Thymus (tissue), 11 donors: ENCODE measurements at regions not wholly inside any gene's neighbourhood (a gene's known extent, or its start where the extent isn't known, plus 50 kb on each side); places are given as distances from the start of the nearest gene placed in this dataset.

Experiments
- DNase-seq, 9 donors: peaks; one replicate each; pipeline ENCODE4 v3.0.0-alpha.2; 2013; ENCODE audit warnings: low spot score in 9 of 9, low read depth in 6 of 9, missing footprints in 1 of 9
- H3K27ac ChIP-seq, 2 donors: one replicate each; pipeline ENCODE4 v1.5.1; 2013; ENCODE audit warnings: control low read depth in 1 of 2, low read depth in 1 of 2, low read length in 1 of 2, mild to moderate bottlenecking in 1 of 2, moderate library complexity in 1 of 2
- H3K27me3 ChIP-seq, 2 donors: one replicate each; pipeline ENCODE4 v1.5.1; 2013; ENCODE audit warnings: low read length in 1 of 2; ENCODE audit not compliant: control insufficient read depth in 2 of 2, insufficient read depth in 1 of 2
- H3K36me3 ChIP-seq, 2 donors: one replicate each; pipeline ENCODE4 v1.5.1; 2013; ENCODE audit warnings: low read length in 1 of 2, mild to moderate bottlenecking in 1 of 2, moderate library complexity in 1 of 2; ENCODE audit not compliant: control insufficient read depth in 2 of 2, insufficient read depth in 2 of 2
- H3K4me1 ChIP-seq, 2 donors: one replicate each; pipeline ENCODE4 v1.5.1; 2013; ENCODE audit warnings: low read length in 2 of 2; ENCODE audit not compliant: control insufficient read depth in 2 of 2, insufficient read depth in 2 of 2
- H3K4me3 ChIP-seq, 2 donors: one replicate each; pipeline ENCODE4 v1.5.1; 2013; ENCODE audit warnings: low read length in 2 of 2, control low read depth in 1 of 2, mild to moderate bottlenecking in 1 of 2
- H3K9me3 ChIP-seq, 2 donors: one replicate each; pipeline ENCODE4 v1.5.1; 2013; ENCODE audit warnings: low read length in 1 of 2, mild to moderate bottlenecking in 1 of 2; ENCODE audit not compliant: control insufficient read depth in 2 of 2, insufficient read depth in 1 of 2
- WGBS: extraction: QIAGEN DNeasy Blood & Tissue Kit; methylation state at CpG from one replicate; pipeline ENCODE4 v1.1.7; 2013; 5-methylcytosine and 5-hydroxymethylcytosine counted together
- donor health status: healthy.

DNA sequence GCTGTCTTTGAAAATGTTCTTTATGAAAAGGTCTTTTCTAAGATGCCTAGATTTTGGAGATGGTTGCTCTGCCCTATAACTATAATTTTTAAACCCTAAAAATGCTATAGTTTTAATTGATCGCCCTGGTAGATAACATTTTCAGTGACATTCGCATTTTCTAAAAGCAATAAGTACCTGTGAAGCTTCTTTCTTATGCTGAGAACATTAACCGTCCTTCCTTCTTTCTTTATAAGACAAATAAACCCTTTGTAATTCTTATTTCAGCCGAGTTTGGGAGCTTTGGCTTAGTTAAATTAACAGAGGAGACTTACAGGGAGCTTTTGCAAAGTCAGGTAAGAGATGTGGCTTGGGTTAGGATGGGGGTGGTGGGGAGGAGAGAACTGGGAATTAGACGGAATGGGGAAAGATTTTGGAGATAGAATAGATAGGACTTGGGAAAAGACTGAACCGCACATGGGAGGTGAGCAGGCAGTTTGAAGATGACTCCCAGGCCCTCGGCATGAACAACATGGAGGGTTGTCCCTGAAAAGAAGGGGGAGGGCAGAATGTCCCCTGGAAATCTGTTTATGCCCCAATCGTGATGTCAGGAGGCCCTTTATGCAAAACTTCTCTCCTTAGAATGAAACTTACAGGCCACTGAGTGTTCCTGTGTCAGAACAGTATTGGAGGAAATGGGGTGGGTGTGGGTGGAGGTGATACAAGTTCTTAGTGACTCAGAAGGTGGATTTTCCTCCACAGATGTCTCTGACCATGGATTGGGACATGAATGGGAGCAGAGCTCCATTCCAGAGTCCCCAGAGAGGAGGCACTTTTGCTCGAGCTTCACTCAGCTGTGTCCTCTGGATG lies 76.2 kb upstream of the LARS2 start:
- H3K27ac ChIP-seq, result no peak overlapping the region
- peaks cover 0 to 3% of the 10 kb centered on the region in 2 donors for H3K9me3 ChIP-seq
- WGBS, result 81% methylated on average over 9 of the region's 9 CpGs
- peaks cover 0 to 6% of the 10 kb centered on the region in 2 donors for H3K27me3 ChIP-seq
- H3K4me1 ChIP-seq, result no peaks in the 10 kb centered on the region
- H3K4me3 ChIP-seq, result no peak overlapping the region
- no peaks in the 10 kb centered on the region for H3K36me3 ChIP-seq
- DNase-seq, result no peak

DNA sequence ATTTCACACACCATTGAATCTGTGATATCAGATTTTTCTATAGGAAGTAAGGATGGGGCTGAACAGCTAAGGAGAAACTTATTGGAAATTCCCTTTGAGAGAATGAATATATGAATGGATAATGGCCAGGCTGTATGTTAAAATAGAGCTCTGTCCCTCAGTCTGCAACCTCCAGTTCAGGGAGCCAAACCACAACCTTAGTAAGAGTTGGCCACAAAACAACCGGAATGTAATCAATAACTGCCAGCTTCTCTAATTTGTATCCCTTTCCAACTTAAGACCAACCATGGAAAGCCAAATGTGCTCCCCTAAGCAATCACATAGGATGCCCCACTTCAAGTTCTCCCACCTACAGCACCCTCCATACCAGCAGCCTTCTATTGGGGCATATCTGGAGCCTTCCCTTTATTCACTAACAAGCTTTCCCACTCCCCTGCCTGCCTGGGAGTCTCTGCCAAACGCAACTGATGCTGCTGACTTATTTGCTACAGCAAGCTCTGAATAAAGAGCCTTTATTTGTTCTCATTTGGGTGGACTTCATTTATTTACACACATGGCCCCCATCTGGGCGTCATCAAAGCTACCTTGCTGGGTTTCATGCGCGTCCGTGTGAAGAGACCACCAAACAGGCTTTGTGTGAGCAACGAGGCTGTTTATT lies 75.4 kb upstream of the LARS2 start:
- WGBS, result 80% methylated on average over 7 of the region's 7 CpGs
- Histone ChIP-seq H3K36me3 (no peaks in the 10 kb centered on the region), H3K4me1 (no peaks in the 10 kb centered on the region), H3K27me3 (peaks cover 0 to 6% of the 10 kb centered on the region in 2 donors), H3K9me3 (peaks cover 0 to 3% of the 10 kb centered on the region in 2 donors), H3K4me3 (no peak overlapping the region), H3K27ac (no peak overlapping the region)
- no peak for DNase-seq

DNA sequence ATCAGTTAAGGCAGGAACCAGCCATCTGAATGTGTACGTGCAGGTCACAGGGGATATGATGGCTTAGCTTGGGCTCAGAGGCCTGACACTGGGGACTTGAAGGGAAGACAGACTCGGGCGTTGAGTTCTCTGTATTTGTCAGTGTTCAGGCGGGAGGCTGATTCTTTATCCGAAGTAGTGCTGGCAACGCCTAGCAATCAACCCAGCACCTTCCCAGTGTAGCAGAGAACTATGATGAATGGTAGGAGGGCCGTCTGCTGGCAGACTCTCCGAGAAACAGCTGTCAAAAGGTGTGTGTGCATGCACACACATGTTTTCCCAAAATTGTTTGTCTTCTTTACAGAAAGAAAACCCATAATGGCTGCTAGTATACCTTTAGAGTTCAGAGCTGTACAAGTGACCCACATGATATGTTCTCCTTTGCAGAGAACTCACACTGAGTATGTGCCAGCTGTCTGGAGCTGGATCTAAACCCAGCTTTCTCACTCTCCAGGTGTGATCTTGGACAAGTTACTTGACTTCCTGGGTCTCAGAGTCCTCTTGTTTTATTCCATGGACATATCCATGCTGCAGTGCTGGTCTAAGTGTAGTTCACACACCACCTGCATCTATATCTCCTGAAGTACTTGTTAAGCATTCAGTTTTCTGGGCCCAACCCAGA lies 74.5 kb upstream of the LARS2 start:
- Histone ChIP-seq H3K36me3 (no peaks in the 10 kb centered on the region), H3K4me3 (no peak overlapping the region), H3K27ac (no peak overlapping the region)

DNA sequence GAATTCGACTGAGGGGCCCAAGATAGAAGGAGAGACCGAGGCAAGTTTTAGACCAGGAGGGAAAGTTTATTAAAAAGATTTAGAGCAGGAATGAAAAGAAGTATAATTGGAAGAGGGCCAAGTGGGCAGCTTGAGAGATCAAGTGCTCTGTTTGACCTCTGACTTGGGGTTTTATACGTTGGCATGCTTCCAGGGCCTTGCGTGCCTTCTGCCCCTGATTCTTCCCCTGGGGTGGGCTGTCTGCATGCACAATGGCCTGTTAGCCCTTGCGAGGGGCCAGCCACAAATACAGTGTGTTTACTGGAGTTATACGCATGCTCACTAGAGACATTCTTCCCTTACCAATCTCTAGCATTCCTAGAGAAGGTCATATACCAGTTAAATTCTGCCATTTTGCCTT lies 70.7 kb upstream of the LARS2 start:
- H3K9me3 ChIP-seq, result peaks cover 0 to 3% of the 10 kb centered on the region in 2 donors
- no peak overlapping the region for H3K4me3 ChIP-seq
- peaks cover 16 to 22% of the 10 kb centered on the region in 2 donors for H3K4me1 ChIP-seq
- H3K36me3 ChIP-seq, result no peaks in the 10 kb centered on the region
- no peak for DNase-seq
- WGBS, result 94% methylated on average over 6 of the region's 6 CpGs
- H3K27me3 ChIP-seq, result peaks cover 0 to 2% of the 10 kb centered on the region in 2 donors
- H3K27ac ChIP-seq, result no peak overlapping the region

More for the DNA sequence above, 74.5 kb upstream of the LARS2 start:
- DNase-seq, result no peak
- H3K4me1 ChIP-seq, result no peaks in the 10 kb centered on the region
- peaks cover 0 to 6% of the 10 kb centered on the region in 2 donors for H3K27me3 ChIP-seq
- peaks cover 0 to 3% of the 10 kb centered on the region in 2 donors for H3K9me3 ChIP-seq
- WGBS, result 90% methylated on average over 8 of the region's 8 CpGs

DNA sequence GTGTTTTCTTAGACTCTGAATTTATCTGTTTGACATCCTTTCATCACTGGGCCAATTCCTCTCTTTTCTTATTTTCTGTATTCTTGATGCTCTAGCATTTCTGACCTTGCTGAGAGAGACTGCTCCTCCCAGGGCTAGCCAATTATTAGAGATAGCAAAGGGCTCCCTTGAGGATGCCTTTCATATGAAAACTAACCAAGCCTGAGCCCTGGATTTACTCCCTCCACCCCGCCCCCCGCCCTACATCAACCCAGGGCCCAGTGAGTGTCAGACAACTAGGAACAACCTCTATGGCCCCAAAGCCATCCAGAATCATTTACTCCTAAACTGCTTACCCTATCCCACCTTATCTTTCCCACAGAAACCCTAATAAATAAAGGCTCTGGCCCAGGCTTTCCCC lies 69.7 kb upstream of the LARS2 start:
- Histone ChIP-seq H3K9me3 (peaks cover 0 to 3% of the 10 kb centered on the region in 2 donors), H3K36me3 (no peaks in the 10 kb centered on the region), H3K4me3 (no peak overlapping the region), H3K27ac (no peak overlapping the region), H3K27me3 (peaks cover 0 to 2% of the 10 kb centered on the region in 2 donors), H3K4me1 (peaks cover 17 to 28% of the 10 kb centered on the region in 2 donors)
- 90% methylated on average over 2 of the region's 2 CpGs for WGBS
- DNase-seq, result no peak

DNA sequence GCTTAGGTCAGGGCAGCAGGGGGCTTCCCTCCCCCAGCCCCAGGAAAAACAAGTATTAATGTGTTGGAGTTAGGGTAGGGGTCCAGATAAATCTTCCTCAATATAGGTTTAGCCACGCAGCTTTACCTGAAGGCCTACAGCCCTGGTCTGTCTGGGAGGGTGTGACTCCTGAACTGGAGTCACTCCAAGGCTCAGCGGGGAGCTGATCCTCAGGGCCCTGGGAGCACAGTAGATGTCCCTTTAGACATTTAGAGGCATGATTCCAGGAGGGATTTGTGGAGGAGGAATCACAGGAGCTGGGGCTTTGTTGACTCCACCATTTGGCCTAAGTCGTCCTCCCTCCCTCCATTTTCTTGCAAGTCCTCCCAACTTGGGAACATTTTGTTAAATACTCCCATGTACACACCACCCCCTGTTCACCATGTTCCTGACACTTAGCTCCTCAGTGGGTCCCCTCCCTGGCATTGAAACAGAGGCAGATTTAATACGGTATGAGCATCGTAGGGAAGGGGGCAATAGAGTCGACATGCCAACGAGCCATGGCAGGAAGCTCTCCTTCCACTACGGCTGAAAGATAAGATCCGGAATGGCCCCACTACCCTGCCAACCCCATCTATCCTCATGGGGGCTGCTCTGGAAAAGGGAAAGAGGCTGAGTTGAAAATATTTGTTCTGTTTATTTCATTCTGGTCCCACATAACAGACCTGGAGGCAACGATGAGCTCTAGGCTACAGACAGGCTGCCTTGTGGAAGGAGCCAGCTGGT lies 69.0 kb upstream of the LARS2 start:
- Histone ChIP-seq H3K36me3 (no peaks in the 10 kb centered on the region), H3K9me3 (peaks cover 0 to 3% of the 10 kb centered on the region in 2 donors), H3K4me1 (peaks cover 17 to 28% of the 10 kb centered on the region in 2 donors), H3K27me3 (peaks cover 0 to 2% of the 10 kb centered on the region in 2 donors), H3K4me3 (no peak overlapping the region), H3K27ac (no peak overlapping the region)
- 97% methylated on average over 10 of the region's 10 CpGs for WGBS
- no peak for DNase-seq

DNA sequence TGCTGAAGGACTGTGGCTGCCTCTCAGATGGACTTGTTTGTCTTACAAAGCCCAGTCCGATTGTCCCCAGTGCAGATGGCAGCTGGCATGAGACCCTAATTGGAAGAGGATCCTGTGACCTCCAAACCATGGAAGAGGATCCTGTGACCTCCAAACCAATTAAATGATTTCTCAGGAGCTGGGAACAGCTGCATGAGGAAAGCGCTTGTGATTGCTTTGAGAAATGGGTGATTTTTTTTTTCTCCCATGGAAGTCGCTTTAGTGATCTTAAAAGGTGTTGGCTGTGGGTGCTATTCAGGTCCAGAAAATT lies 68.4 kb upstream of the LARS2 start:
- Histone ChIP-seq H3K4me3 (no peak overlapping the region), H3K36me3 (no peaks in the 10 kb centered on the region), H3K4me1 (peaks cover 17 to 28% of the 10 kb centered on the region in 2 donors), H3K9me3 (peaks cover 0 to 1% of the 10 kb centered on the region in 2 donors), H3K27ac (no peak overlapping the region), H3K27me3 (peaks cover 0 to 2% of the 10 kb centered on the region in 2 donors)
- 99% methylated on average over 3 of the region's 3 CpGs for WGBS
- DNase-seq, result no peak

DNA sequence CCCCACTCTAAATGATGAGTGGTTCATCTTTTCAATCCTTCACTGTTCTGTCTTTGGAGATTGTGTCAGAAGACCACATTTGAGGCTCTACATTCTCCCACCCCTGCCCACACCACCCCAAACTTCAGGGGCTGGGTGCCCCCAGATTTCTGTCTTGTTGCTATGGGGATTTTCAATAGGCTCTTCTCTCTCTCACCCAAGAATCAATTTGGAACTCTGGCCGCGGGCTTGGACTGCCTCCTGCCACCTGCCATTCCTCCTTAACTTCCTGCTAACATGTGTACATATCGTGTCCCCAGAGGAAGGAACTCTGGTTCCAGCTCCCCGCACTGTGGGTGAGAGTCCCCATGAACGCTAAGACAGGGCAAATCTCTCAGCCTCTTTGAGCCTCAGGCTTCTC lies 67.4 kb upstream of the LARS2 start:
- Histone ChIP-seq H3K9me3 (no peaks in the 10 kb centered on the region), H3K27ac (no peak overlapping the region), H3K4me3 (no peak overlapping the region), H3K36me3 (no peaks in the 10 kb centered on the region), H3K27me3 (peaks cover 0 to 2% of the 10 kb centered on the region in 2 donors), H3K4me1 (peaks cover 17 to 28% of the 10 kb centered on the region in 2 donors)
- 46% methylated on average over 5 of the region's 5 CpGs for WGBS
- no peak for DNase-seq
